Esophagus muscularis mucosa (tissue), 4 donors: ENCODE measurements at regions not wholly inside any gene's neighbourhood (a gene's known extent, or its start where the extent isn't known, plus 50 kb on each side); places are given as distances from the start of the nearest gene placed in this dataset.
A peak's percentile ranks its signal among the peaks of the same experiment; 100 is the strongest.

Experiments used
- DNase-seq: peaks from one replicate; pipeline ENCODE4 v3.0.0-alpha.2; 2017; ENCODE audit errors: extremely low spot score
- H3K27ac ChIP-seq, 4 donors: fragments of 200-600 bp; sonication (generic); replicated peaks in 1 of 4; 1 replicate in 3 of 4; 2 replicates in 1 of 4; pipeline ENCODE4 v1.5.1; 2016 to 2019; ENCODE audit warnings: mild to moderate bottlenecking in 1 of 4
- H3K27me3 ChIP-seq, 4 donors: fragments of 200-600 bp; sonication (generic); one replicate each; pipeline versions ENCODE4 v1.5.1 to v1.6.0; 2016 to 2019
- H3K36me3 ChIP-seq, 4 donors: fragments of 200-600 bp; sonication (generic); one replicate each; pipeline ENCODE4 v1.5.1; 2016 to 2019
- H3K4me1 ChIP-seq, 4 donors: fragments of 200-600 bp; sonication (generic); one replicate each; pipeline ENCODE4 v1.5.1; 2016 to 2019
- H3K4me3 ChIP-seq, 4 donors: fragments of 200-600 bp; sonication (generic); 1 replicate in 2 of 4; 2 replicates in 2 of 4; pipeline ENCODE4 v1.5.1; 2016 to 2019; ENCODE audit warnings: mild to moderate bottlenecking in 4 of 4, moderate library complexity in 1 of 4
- H3K9me3 ChIP-seq, 4 donors: fragments of 200-600 bp; sonication (generic); 1 replicate in 3 of 4; 2 replicates in 1 of 4; pipeline ENCODE4 v1.5.1; 2016 to 2019
- CTCF ChIP-seq, 3 experiments: fragments of 200-600 bp in 2 of 3; fragments of 450-650 bp in 1 of 3; sonication (generic) in 2 of 3; IDR thresholded peaks; one replicate each; pipeline ENCODE4 v1.5.1; 2017 to 2019; ENCODE audit warnings: antibody characterized with exemption in 3 of 3, mild to moderate bottlenecking in 2 of 3, moderate library complexity in 1 of 3
- EP300 ChIP-seq: sonication (generic); formaldehyde crosslinking; IDR thresholded peaks from one replicate; pipeline ENCODE4 v1.6.1; 2017; ENCODE audit warnings: antibody characterized with exemption
- POLR2A ChIP-seq: fragments of 450-650 bp; IDR thresholded peaks from one replicate; pipeline ENCODE4 v1.6.1; 2017; ENCODE audit warnings: antibody characterized with exemption, moderate library complexity, mild to moderate bottlenecking, low read depth
- POLR2AphosphoS5 ChIP-seq, 2 donors: sonication (generic); formaldehyde crosslinking; IDR thresholded peaks; one replicate each; pipeline ENCODE4 v1.6.1; 2017; ENCODE audit warnings: antibody characterized with exemption in 2 of 2
- WGBS: methylation state at CpG from one replicate; pipeline ENCODE4 v1.1.5; 2018; 5-methylcytosine and 5-hydroxymethylcytosine counted together
- intact Hi-C: fragments of 100-400 bp; cut with DNase I; formaldehyde crosslinking; loops from one replicate; pipeline ENCODE4 v1.15.1; 2023

- intact Hi-C loops, result no loop called here
- Histone ChIP-seq H3K9me3 (no peaks in the 10 kb centered on the region), H3K27me3 (no peaks in the 10 kb centered on the region), H3K4me1 (peaks cover 0 to 8% (median 3%) of the 10 kb centered on the region in 4 donors), H3K27ac (no peak overlapping the region), H3K36me3 (no peaks in the 10 kb centered on the region), H3K4me3 (no peak overlapping the region)
- no peak for DNase-seq
- WGBS, result 32% methylated on average over 3 of the region's 3 CpGs
- TF ChIP-seq POLR2A (no peak), CTCF (IDR thresholded peaks at IDR 0.05) (no peak), POLR2AphosphoS5 (IDR thresholded peaks at IDR 0.05) (peak in 1 of 2 donors; percentile 15), EP300 (no peak)
Observed at GRCh38 chr3:191005790-191006189, 143.3 kb upstream of the GMNC start.

DNA sequence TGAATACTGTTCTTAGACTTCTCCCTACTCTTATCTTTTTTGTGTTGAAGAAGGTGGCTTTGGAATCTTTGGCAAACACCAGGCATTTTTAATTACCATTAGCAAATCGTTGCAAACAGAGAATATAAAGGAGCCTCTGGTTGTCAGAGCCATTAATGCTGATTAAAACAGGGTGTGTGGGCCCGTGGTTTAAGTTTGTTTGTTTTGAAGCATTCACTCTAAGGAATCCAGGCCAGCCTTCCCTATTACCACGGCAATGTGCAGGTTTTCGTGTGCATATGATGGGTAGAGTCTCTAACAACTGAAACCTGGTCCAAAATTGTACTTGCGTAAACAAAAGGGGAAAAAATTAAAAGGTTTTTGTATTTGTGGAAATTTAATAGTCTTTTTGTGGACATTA, 141.2 kb upstream of the GMNC start:
- Histone ChIP-seq H3K4me1 (peaks cover 0 to 8% (median 3%) of the 10 kb centered on the region in 4 donors), H3K4me3 (no peak overlapping the region), H3K27ac (no peak overlapping the region), H3K36me3 (no peaks in the 10 kb centered on the region), H3K9me3 (no peaks in the 10 kb centered on the region), H3K27me3 (no peaks in the 10 kb centered on the region)
- TF ChIP-seq CTCF (IDR thresholded peaks at IDR 0.05), result no peak
- TF ChIP-seq POLR2A, result no peak
- TF ChIP-seq EP300, result no peak
- TF ChIP-seq POLR2AphosphoS5 (IDR thresholded peaks at IDR 0.05), result no peak
- 59% methylated on average over 5 of the region's 5 CpGs for WGBS
- DNase-seq, result no peak
- intact Hi-C loops, result no loop called here

GRCh38 chr3:190996181-190996775, 133.8 kb upstream of the GMNC start:
- H3K4me1 ChIP-seq, result peaks cover 0 to 7% (median 2%) of the 10 kb centered on the region in 4 donors
- TF ChIP-seq POLR2A, result no peak
- TF ChIP-seq EP300, result no peak
- no peak for TF ChIP-seq POLR2AphosphoS5 (IDR thresholded peaks at IDR 0.05)
- TF ChIP-seq CTCF (IDR thresholded peaks at IDR 0.05), result no peak
- intact Hi-C loops, result no loop called here
- no peaks in the 10 kb centered on the region for H3K36me3 ChIP-seq
- H3K27me3 ChIP-seq, result no peaks in the 10 kb centered on the region
- no peak for DNase-seq
- no peak overlapping the region for H3K4me3 ChIP-seq
- WGBS, result 37% methylated on average over 3 of the region's 3 CpGs
- H3K9me3 ChIP-seq, result no peaks in the 10 kb centered on the region
- no peak overlapping the region for H3K27ac ChIP-seq

- intact Hi-C loops, result no loop called here
- no peak overlapping the region for H3K27ac ChIP-seq
- no peak overlapping the region for H3K4me3 ChIP-seq
- no peaks in the 10 kb centered on the region for H3K27me3 ChIP-seq
- TF ChIP-seq POLR2AphosphoS5 (IDR thresholded peaks at IDR 0.05), result no peak
- TF ChIP-seq EP300, result no peak
- H3K9me3 ChIP-seq, result no peaks in the 10 kb centered on the region
- H3K4me1 ChIP-seq, result peaks cover 0 to 7% (median 2%) of the 10 kb centered on the region in 4 donors
- WGBS, result 71% methylated on average over 1 of the region's 1 CpG
- H3K36me3 ChIP-seq, result no peaks in the 10 kb centered on the region
- no peak for DNase-seq
Observed at GRCh38 chr3:190995156-190995555, 132.7 kb upstream of the GMNC start.

DNA sequence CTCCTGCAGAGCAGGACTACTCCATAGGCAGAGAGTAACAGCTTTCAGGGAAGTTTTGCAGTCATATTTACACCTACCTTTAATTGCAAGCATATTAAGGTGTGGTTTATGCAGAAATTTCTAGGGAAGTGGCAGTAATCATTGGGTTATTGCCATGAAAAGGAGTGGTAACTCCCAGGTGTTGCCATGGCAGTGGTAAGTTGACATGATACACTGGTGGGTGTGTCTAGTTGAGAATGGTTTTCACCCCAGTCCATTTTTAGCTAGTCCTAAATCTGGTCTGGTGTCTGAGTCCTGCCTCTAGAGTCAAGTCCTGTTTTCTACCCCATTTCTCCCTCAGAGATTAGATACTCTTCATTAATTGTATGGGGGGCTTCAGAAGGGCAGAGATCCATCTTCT, 128.4 kb upstream of the GMNC start:
- H3K4me1 ChIP-seq, result peaks cover 0 to 2% (median under 1%) of the 10 kb centered on the region in 4 donors
- DNase-seq, result no peak
- H3K36me3 ChIP-seq, result no peaks in the 10 kb centered on the region
- no peak overlapping the region for H3K27ac ChIP-seq
- peaks cover 0 to 14% (median 4%) of the 10 kb centered on the region in 4 donors for H3K9me3 ChIP-seq
- no peak overlapping the region for H3K4me3 ChIP-seq
- no peak for TF ChIP-seq POLR2A
- no peak for TF ChIP-seq CTCF (IDR thresholded peaks at IDR 0.05)
- no peak for TF ChIP-seq POLR2AphosphoS5 (IDR thresholded peaks at IDR 0.05)
- TF ChIP-seq EP300, result no peak
- intact Hi-C loops, result no loop called here
- no peaks in the 10 kb centered on the region for H3K27me3 ChIP-seq
